Liver (tissue), 8 donors: ENCODE measurements at regions not wholly inside any gene's neighbourhood (a gene's known extent, or its start where the extent isn't known, plus 50 kb on each side); places are given as distances from the start of the nearest gene placed in this dataset.

Experiments
- DNase-seq: peaks from one replicate; pipeline ENCODE4 v3.0.0-alpha.2; 2017; ENCODE audit warnings: low spot score
- H3K27ac ChIP-seq, 2 donors: one replicate each; pipeline ENCODE4 v1.7.0; 2013; ENCODE audit warnings: inconsistent platforms in 2 of 2, low read length in 2 of 2, control low read depth in 1 of 2, low read depth in 1 of 2, mild to moderate bottlenecking in 1 of 2
- H3K27me3 ChIP-seq, 4 donors: one replicate each; pipeline versions ENCODE4 v1.6.1 to v1.7.0; 2013; ENCODE audit warnings: low read length in 3 of 4, inconsistent platforms in 1 of 4, mild to moderate bottlenecking in 1 of 4, moderate library complexity in 1 of 4; ENCODE audit not compliant: control insufficient read depth in 4 of 4, insufficient read depth in 4 of 4
- H3K36me3 ChIP-seq, 4 donors: one replicate each; pipeline versions ENCODE4 v1.6.1 to v1.7.0; 2013; ENCODE audit warnings: low read length in 3 of 4, mild to moderate bottlenecking in 3 of 4, low read depth in 1 of 4, moderate library complexity in 1 of 4; ENCODE audit not compliant: control insufficient read depth in 4 of 4, insufficient read depth in 3 of 4
- H3K4me1 ChIP-seq, 4 donors: one replicate each; pipeline versions ENCODE4 v1.6.1 to v1.7.0; 2013; ENCODE audit warnings: low read length in 3 of 4, mild to moderate bottlenecking in 3 of 4, moderate library complexity in 1 of 4; ENCODE audit not compliant: control insufficient read depth in 4 of 4, insufficient read depth in 4 of 4
- H3K4me3 ChIP-seq, 3 donors: one replicate each; pipeline versions ENCODE4 v1.6.1 to v1.7.0; 2013; ENCODE audit warnings: low read length in 3 of 3, control low read depth in 1 of 3, low read depth in 1 of 3, mild to moderate bottlenecking in 1 of 3
- H3K9ac ChIP-seq, 2 donors: one replicate each; pipeline ENCODE4 v1.7.0; 2013; ENCODE audit warnings: low read length in 2 of 2, mild to moderate bottlenecking in 2 of 2, moderate library complexity in 2 of 2, control low read depth in 1 of 2, low read depth in 1 of 2
- H3K9me3 ChIP-seq, 4 donors: one replicate each; pipeline versions ENCODE4 v1.6.1 to v1.7.0; 2013; ENCODE audit warnings: low read length in 3 of 4; ENCODE audit not compliant: control insufficient read depth in 4 of 4
- EGR1 ChIP-seq, 2 donors: IDR thresholded peaks; 2 replicates each; pipeline ENCODE4 v1.6.1; 2016 to 2018; ENCODE audit warnings: antibody characterized with exemption in 2 of 2, low read depth in 2 of 2
- FOXA1 ChIP-seq: IDR thresholded peaks from 2 replicates; pipeline ENCODE4 v1.6.1; 2016; ENCODE audit warnings: antibody characterized with exemption
- FOXA2 ChIP-seq: IDR thresholded peaks from 2 replicates; pipeline ENCODE4 v1.6.1; 2016; ENCODE audit warnings: antibody characterized with exemption
- GABPA ChIP-seq, 2 donors: IDR thresholded peaks in 1 of 2; conservative IDR thresholded peaks in 1 of 2; 2 replicates each; pipeline ENCODE4 v1.6.1; 2016; ENCODE audit warnings: antibody characterized with exemption in 2 of 2, mild to moderate bottlenecking in 1 of 2, moderate library complexity in 1 of 2
- HNF4A ChIP-seq, 2 donors: conservative IDR thresholded peaks; 2 replicates each; pipeline ENCODE4 v1.6.1; 2016; ENCODE audit warnings: antibody characterized with exemption in 2 of 2, mild to moderate bottlenecking in 2 of 2
- HNF4G ChIP-seq: IDR thresholded peaks from 2 replicates; pipeline ENCODE4 v1.6.1; 2016; ENCODE audit warnings: antibody characterized with exemption
- JUND ChIP-seq, 2 donors: IDR thresholded peaks; 2 replicates each; pipeline ENCODE4 v1.6.1; 2016; ENCODE audit warnings: antibody characterized with exemption in 2 of 2
- NR2F2 ChIP-seq: IDR thresholded peaks from 2 replicates; pipeline ENCODE4 v1.6.1; 2016; ENCODE audit warnings: antibody characterized with exemption
- RAD21 ChIP-seq, 2 donors: IDR thresholded peaks; 2 replicates each; pipeline ENCODE4 v1.6.1; 2016; ENCODE audit warnings: antibody characterized with exemption in 2 of 2, mild to moderate bottlenecking in 2 of 2
- RXRA ChIP-seq, 2 donors: IDR thresholded peaks; 2 replicates each; pipeline ENCODE4 v1.6.1; 2017 to 2018; ENCODE audit warnings: antibody characterized with exemption in 2 of 2, mild to moderate bottlenecking in 1 of 2
- SP1 ChIP-seq: IDR thresholded peaks from 2 replicates; pipeline ENCODE4 v1.6.1; 2018; ENCODE audit warnings: antibody characterized with exemption, mild to moderate bottlenecking
- TAF1 ChIP-seq: conservative IDR thresholded peaks from 2 replicates; pipeline ENCODE4 v1.6.1; 2016; ENCODE audit warnings: antibody characterized with exemption, mild to moderate bottlenecking
- YY1 ChIP-seq: IDR thresholded peaks from 2 replicates; pipeline ENCODE4 v1.6.1; 2016; ENCODE audit warnings: antibody characterized with exemption, mild to moderate bottlenecking
- WGBS: extraction: QIAGEN DNeasy Blood & Tissue Kit; methylation state at CpG from one replicate; pipeline ENCODE4 v1.1.7; 2013; 5-methylcytosine and 5-hydroxymethylcytosine counted together
- TF ChIP-seq, protein P1 (sequence below): IDR thresholded peaks from 2 replicates; pipeline ENCODE4 v1.6.1; 2016; ENCODE audit warnings: antibody characterized with exemption
- TF ChIP-seq, protein P2 (sequence below): IDR thresholded peaks from 2 replicates; pipeline ENCODE4 v1.6.1; 2016; ENCODE audit warnings: antibody characterized with exemption
- TF ChIP-seq, protein P3 (sequence below): IDR thresholded peaks from 2 replicates; pipeline ENCODE4 v1.6.1; 2016; ENCODE audit warnings: antibody characterized with exemption, mild to moderate bottlenecking
- TF ChIP-seq, protein P4 (sequence below): fragments of 150-350 bp; IDR thresholded peaks from 2 replicates; pipeline ENCODE4 v1.5.1; 2017; ENCODE audit warnings: improper control_type of control experiment, low read depth, low read length; ENCODE audit not compliant: missing input control
- TF ChIP-seq, protein P5 (sequence below): IDR thresholded peaks from 2 replicates; pipeline ENCODE4 v1.6.1; 2016; ENCODE audit warnings: antibody characterized with exemption
- donor health status: healthy.
- donor health status: healthy.
- donor health status: healthy.
- donor health status: healthy.
- donor health status: healthy.

DNA sequence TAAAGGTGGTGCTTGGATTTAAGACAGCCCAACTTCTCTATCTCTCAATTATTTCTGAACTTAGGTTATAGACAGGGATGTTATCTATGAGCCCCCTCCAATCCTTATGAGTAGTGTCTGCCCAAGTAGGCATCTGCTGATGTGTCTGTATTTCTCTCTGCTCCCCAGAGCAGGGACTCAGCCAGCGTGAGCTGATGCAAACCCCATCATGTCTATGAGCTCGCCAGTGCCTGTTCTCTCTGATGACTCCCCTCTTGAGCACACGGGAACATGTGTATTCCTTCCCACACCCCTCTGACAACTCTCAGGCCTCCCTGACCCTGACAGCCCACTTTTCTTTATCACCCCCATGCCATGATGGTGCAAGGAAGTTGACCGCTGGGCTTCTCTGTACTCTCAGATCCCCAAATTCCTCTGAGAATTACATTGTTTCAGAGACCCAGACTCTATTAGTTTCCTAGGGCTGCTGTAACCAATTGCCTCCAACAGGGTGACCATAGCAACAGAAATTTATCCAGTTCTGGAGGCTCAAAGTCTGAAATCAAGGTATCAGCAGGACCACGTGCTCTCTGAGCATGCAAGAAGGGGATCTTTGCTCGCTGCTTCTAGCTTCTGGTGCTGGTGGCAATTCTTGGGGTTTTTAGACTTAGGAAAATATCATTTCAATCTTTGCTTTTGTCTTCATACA is 73.5 kb upstream of the ST8SIA2 start:
- no peaks in the 10 kb centered on the region for H3K9me3 ChIP-seq
- H3K4me3 ChIP-seq, result no peak overlapping the region
- no peaks in the 10 kb centered on the region for H3K36me3 ChIP-seq
- no peaks in the 10 kb centered on the region for H3K4me1 ChIP-seq
- DNase-seq, result no peak
- TF ChIP-seq FOXA2, result no peak
- TF ChIP-seq, protein P1, sequence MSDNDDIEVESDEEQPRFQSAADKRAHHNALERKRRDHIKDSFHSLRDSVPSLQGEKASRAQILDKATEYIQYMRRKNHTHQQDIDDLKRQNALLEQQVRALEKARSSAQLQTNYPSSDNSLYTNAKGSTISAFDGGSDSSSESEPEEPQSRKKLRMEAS, result no peak
- no peak for TF ChIP-seq NR2F2
- TF ChIP-seq, protein P2, sequence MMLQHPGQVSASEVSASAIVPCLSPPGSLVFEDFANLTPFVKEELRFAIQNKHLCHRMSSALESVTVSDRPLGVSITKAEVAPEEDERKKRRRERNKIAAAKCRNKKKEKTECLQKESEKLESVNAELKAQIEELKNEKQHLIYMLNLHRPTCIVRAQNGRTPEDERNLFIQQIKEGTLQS, result no peak
- no peak for TF ChIP-seq GABPA (IDR thresholded peaks at IDR 0.05 in 1 of 2, conservative IDR thresholded peaks at IDR 0.05 in 1 of 2)
- no peak for TF ChIP-seq HNF4G
- no peak for TF ChIP-seq EGR1 (IDR thresholded peaks at IDR 0.05; ENCODE audit: low read depth in 2 of 2)
- TF ChIP-seq RXRA (IDR thresholded peaks at IDR 0.05), result no peak
- no peak for TF ChIP-seq JUND (IDR thresholded peaks at IDR 0.05)
- no peak for TF ChIP-seq YY1
- TF ChIP-seq, protein P3, sequence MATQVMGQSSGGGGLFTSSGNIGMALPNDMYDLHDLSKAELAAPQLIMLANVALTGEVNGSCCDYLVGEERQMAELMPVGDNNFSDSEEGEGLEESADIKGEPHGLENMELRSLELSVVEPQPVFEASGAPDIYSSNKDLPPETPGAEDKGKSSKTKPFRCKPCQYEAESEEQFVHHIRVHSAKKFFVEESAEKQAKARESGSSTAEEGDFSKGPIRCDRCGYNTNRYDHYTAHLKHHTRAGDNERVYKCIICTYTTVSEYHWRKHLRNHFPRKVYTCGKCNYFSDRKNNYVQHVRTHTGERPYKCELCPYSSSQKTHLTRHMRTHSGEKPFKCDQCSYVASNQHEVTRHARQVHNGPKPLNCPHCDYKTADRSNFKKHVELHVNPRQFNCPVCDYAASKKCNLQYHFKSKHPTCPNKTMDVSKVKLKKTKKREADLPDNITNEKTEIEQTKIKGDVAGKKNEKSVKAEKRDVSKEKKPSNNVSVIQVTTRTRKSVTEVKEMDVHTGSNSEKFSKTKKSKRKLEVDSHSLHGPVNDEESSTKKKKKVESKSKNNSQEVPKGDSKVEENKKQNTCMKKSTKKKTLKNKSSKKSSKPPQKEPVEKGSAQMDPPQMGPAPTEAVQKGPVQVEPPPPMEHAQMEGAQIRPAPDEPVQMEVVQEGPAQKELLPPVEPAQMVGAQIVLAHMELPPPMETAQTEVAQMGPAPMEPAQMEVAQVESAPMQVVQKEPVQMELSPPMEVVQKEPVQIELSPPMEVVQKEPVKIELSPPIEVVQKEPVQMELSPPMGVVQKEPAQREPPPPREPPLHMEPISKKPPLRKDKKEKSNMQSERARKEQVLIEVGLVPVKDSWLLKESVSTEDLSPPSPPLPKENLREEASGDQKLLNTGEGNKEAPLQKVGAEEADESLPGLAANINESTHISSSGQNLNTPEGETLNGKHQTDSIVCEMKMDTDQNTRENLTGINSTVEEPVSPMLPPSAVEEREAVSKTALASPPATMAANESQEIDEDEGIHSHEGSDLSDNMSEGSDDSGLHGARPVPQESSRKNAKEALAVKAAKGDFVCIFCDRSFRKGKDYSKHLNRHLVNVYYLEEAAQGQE, result no peak
- TF ChIP-seq, protein P4, sequence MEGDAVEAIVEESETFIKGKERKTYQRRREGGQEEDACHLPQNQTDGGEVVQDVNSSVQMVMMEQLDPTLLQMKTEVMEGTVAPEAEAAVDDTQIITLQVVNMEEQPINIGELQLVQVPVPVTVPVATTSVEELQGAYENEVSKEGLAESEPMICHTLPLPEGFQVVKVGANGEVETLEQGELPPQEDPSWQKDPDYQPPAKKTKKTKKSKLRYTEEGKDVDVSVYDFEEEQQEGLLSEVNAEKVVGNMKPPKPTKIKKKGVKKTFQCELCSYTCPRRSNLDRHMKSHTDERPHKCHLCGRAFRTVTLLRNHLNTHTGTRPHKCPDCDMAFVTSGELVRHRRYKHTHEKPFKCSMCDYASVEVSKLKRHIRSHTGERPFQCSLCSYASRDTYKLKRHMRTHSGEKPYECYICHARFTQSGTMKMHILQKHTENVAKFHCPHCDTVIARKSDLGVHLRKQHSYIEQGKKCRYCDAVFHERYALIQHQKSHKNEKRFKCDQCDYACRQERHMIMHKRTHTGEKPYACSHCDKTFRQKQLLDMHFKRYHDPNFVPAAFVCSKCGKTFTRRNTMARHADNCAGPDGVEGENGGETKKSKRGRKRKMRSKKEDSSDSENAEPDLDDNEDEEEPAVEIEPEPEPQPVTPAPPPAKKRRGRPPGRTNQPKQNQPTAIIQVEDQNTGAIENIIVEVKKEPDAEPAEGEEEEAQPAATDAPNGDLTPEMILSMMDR, result no peak
- no peak for TF ChIP-seq FOXA1
- no peak for TF ChIP-seq HNF4A (conservative IDR thresholded peaks at IDR 0.05)
- TF ChIP-seq, protein P5, sequence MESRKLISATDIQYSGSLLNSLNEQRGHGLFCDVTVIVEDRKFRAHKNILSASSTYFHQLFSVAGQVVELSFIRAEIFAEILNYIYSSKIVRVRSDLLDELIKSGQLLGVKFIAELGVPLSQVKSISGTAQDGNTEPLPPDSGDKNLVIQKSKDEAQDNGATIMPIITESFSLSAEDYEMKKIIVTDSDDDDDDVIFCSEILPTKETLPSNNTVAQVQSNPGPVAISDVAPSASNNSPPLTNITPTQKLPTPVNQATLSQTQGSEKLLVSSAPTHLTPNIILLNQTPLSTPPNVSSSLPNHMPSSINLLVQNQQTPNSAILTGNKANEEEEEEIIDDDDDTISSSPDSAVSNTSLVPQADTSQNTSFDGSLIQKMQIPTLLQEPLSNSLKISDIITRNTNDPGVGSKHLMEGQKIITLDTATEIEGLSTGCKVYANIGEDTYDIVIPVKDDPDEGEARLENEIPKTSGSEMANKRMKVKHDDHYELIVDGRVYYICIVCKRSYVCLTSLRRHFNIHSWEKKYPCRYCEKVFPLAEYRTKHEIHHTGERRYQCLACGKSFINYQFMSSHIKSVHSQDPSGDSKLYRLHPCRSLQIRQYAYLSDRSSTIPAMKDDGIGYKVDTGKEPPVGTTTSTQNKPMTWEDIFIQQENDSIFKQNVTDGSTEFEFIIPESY, result no peak
- TF ChIP-seq SP1, result no peak
- TF ChIP-seq RAD21 (IDR thresholded peaks at IDR 0.05), result no peak
- no peak for TF ChIP-seq TAF1
- no peak overlapping the region for H3K9ac ChIP-seq
- 74% methylated on average over 6 of the region's 6 CpGs for WGBS
- H3K27ac ChIP-seq, result no peak overlapping the region
- H3K27me3 ChIP-seq, result no peaks in the 10 kb centered on the region
